SU-DHL-6 (cell line): ENCODE measurements at regions not wholly inside any gene's neighbourhood (a gene's known extent, or its start where the extent isn't known, plus 50 kb on each side); places are given as distances from the start of the nearest gene placed in this dataset.

Experiments
- H2AFZ ChIP-seq: fragments of 200-600 bp; sonication (generic); 2 replicates; pipeline ENCODE4 v1.6.1; 2014; ENCODE audit warnings: low read depth, mild to moderate bottlenecking, moderate library complexity, mixed read lengths, antibody characterized with exemption, low read length; ENCODE audit not compliant: severe bottlenecking
- H3F3A ChIP-seq: fragments of 200-600 bp; shearing (Covaris generic); 2 replicates; pipeline ENCODE4 v1.6.0; 2016; ENCODE audit warnings: antibody characterized with exemption, mild to moderate bottlenecking; ENCODE audit not compliant: insufficient read depth
- H3K27ac ChIP-seq: fragments of 200-600 bp; sonication (generic); 2 replicates; pipeline ENCODE4 v1.5.1; 2016; ENCODE audit warnings: low read depth, mild to moderate bottlenecking, low read length, moderate library complexity, mixed read lengths
- H3K27me3 ChIP-seq: fragments of 200-600 bp; sonication (generic), shearing (Covaris generic); 2 replicates; pipeline ENCODE4 v1.6.0; 2014; ENCODE audit warnings: mild to moderate bottlenecking, low read length
- H3K36me3 ChIP-seq: fragments of 200-600 bp; sonication (generic); 2 replicates; pipeline ENCODE4 v1.6.1; 2014; ENCODE audit warnings: mild to moderate bottlenecking, low read length, mixed read lengths
- H3K4me2 ChIP-seq: fragments of 300-600, 200-600 bp; shearing (Covaris generic), sonication (generic); 2 replicates; pipeline ENCODE4 v1.6.0; 2014; ENCODE audit warnings: low read length, low read depth, mild to moderate bottlenecking; ENCODE audit not compliant: poor library complexity, severe bottlenecking
- H3K4me3 ChIP-seq: fragments of 200-600 bp; sonication (generic); 2 replicates; pipeline ENCODE4 v1.5.1; 2014; ENCODE audit warnings: antibody characterized with exemption, low read length, mild to moderate bottlenecking, mixed read lengths; ENCODE audit not compliant: insufficient read depth, poor library complexity, severe bottlenecking
- H3K79me2 ChIP-seq: fragments of 200-600 bp; sonication (generic); 2 replicates; pipeline ENCODE4 v1.6.1; 2014; ENCODE audit warnings: mild to moderate bottlenecking, low read length, moderate library complexity; ENCODE audit not compliant: insufficient read depth
- H3K9ac ChIP-seq: fragments of 200-600 bp; sonication (generic); 2 replicates; pipeline ENCODE4 v1.7.0; 2014; ENCODE audit warnings: mild to moderate bottlenecking, low read length
- H3K9me2 ChIP-seq: fragments of 200-600 bp; sonication (generic); replicated peaks from 2 replicates; pipeline ENCODE4 v1.6.1; 2014; ENCODE audit warnings: low read length; ENCODE audit not compliant: insufficient read depth
- H3K9me3 ChIP-seq: fragments of 200-600 bp; sonication (generic); 2 replicates; pipeline ENCODE4 v1.6.1; 2014; ENCODE audit warnings: low read length, mixed read lengths; ENCODE audit not compliant: insufficient read depth
- H4K20me1 ChIP-seq: fragments of 200-600 bp; sonication (generic); 2 replicates; pipeline ENCODE4 v1.6.1; 2014; ENCODE audit warnings: low read depth, mild to moderate bottlenecking, antibody characterized with exemption, low read length, moderate library complexity, mixed read lengths
- EZH2phosphoT487 ChIP-seq: fragments of 200-600 bp; sonication (generic), shearing (Covaris generic); conservative IDR thresholded peaks from 2 replicates; pipeline ENCODE4 v1.6.1; 2018; ENCODE audit warnings: mild to moderate bottlenecking, antibody characterized with exemption, low read length, moderate library complexity, mixed read lengths
- TF ChIP-seq, protein P1 (sequence below): fragments of 200-600 bp; sonication (generic); IDR thresholded peaks from one replicate; pipeline ENCODE4 v1.5.1; 2017; ENCODE audit warnings: antibody characterized with exemption, mild to moderate bottlenecking, low read length, moderate library complexity; ENCODE audit not compliant: insufficient read depth, poor library complexity, severe bottlenecking

- Histone ChIP-seq H3K79me2 (no peaks in the 10 kb centered on the region), H3K27ac (no peak overlapping the region), H4K20me1 (no peaks in the 10 kb centered on the region), H3K9ac (no peak overlapping the region), H3K27me3 (no peaks in the 10 kb centered on the region), H3K9me3 (no peaks in the 10 kb centered on the region), H2AFZ (no peak overlapping the region), H3K4me3 (no peak overlapping the region), H3K9me2 (no peaks in the 10 kb centered on the region), H3K36me3 (no peaks in the 10 kb centered on the region), H3F3A (no peaks in the 10 kb centered on the region), H3K4me2 (no peak overlapping the region)
- TF ChIP-seq, protein P1, sequence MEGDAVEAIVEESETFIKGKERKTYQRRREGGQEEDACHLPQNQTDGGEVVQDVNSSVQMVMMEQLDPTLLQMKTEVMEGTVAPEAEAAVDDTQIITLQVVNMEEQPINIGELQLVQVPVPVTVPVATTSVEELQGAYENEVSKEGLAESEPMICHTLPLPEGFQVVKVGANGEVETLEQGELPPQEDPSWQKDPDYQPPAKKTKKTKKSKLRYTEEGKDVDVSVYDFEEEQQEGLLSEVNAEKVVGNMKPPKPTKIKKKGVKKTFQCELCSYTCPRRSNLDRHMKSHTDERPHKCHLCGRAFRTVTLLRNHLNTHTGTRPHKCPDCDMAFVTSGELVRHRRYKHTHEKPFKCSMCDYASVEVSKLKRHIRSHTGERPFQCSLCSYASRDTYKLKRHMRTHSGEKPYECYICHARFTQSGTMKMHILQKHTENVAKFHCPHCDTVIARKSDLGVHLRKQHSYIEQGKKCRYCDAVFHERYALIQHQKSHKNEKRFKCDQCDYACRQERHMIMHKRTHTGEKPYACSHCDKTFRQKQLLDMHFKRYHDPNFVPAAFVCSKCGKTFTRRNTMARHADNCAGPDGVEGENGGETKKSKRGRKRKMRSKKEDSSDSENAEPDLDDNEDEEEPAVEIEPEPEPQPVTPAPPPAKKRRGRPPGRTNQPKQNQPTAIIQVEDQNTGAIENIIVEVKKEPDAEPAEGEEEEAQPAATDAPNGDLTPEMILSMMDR, result no peak
- no peak for TF ChIP-seq EZH2phosphoT487
These were observed 88.4 kb upstream of the SLC25A13 start for GRCh38 chr7:96410126-96410839.

DNA sequence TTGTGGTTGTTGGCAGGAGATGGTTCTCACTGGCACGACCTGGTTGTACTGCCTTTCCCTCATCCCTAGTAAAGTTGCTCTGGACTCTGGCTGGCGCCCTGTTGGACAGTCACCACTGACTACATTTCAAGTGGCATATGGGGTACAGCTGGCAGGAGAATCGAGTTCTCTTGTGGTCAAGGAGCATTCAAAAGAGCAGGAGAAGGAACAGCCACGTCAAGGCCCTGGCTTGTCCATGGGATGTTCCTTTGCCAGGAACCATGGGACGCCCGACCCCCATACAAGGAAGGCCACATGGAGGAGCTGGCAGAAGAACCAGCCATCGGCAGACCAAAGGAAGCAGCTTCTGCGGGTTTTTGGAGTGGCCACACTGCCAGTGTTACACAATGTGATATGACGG lies 87.0 kb upstream of the SLC25A13 start:
- no peaks in the 10 kb centered on the region for H3K79me2 ChIP-seq
- no peaks in the 10 kb centered on the region for H3K27me3 ChIP-seq
- no peak overlapping the region for H3K4me2 ChIP-seq
- H4K20me1 ChIP-seq, result no peaks in the 10 kb centered on the region
- no peak overlapping the region for H3K27ac ChIP-seq
- no peaks in the 10 kb centered on the region for H3K9me2 ChIP-seq
- TF ChIP-seq, protein P1, result no peak
- TF ChIP-seq EZH2phosphoT487, result no peak
- peaks cover 4% of the 10 kb centered on the region; the same call in 1 of the 2 replicates for H3K9me3 ChIP-seq
- H3K36me3 ChIP-seq, result no peaks in the 10 kb centered on the region
- no peaks in the 10 kb centered on the region for H3F3A ChIP-seq
- no peak overlapping the region for H3K9ac ChIP-seq
- no peak overlapping the region for H2AFZ ChIP-seq
- no peak overlapping the region for H3K4me3 ChIP-seq

- Histone ChIP-seq H3K9me3 (peaks cover 4% of the 10 kb centered on the region; the same call in 1 of the 2 replicates), H3K27me3 (no peaks in the 10 kb centered on the region), H3K4me3 (no peak overlapping the region), H3K27ac (no peak overlapping the region), H3K36me3 (no peaks in the 10 kb centered on the region), H3K79me2 (no peaks in the 10 kb centered on the region), H3F3A (no peaks in the 10 kb centered on the region), H2AFZ (no peak overlapping the region), H3K9ac (no peak overlapping the region), H3K9me2 (no peaks in the 10 kb centered on the region), H3K4me2 (no peak overlapping the region), H4K20me1 (no peaks in the 10 kb centered on the region)
- TF ChIP-seq EZH2phosphoT487, result no peak
- TF ChIP-seq, protein P1, result no peak
These were observed 85.5 kb upstream of the SLC25A13 start for GRCh38 chr7:96407427-96407826.
